ENCODE measurements at regions not wholly inside any gene's neighbourhood (a gene's known extent, or its start where the extent isn't known, plus 50 kb on each side); places are given as distances from the start of the nearest gene placed in this dataset.

DNA sequence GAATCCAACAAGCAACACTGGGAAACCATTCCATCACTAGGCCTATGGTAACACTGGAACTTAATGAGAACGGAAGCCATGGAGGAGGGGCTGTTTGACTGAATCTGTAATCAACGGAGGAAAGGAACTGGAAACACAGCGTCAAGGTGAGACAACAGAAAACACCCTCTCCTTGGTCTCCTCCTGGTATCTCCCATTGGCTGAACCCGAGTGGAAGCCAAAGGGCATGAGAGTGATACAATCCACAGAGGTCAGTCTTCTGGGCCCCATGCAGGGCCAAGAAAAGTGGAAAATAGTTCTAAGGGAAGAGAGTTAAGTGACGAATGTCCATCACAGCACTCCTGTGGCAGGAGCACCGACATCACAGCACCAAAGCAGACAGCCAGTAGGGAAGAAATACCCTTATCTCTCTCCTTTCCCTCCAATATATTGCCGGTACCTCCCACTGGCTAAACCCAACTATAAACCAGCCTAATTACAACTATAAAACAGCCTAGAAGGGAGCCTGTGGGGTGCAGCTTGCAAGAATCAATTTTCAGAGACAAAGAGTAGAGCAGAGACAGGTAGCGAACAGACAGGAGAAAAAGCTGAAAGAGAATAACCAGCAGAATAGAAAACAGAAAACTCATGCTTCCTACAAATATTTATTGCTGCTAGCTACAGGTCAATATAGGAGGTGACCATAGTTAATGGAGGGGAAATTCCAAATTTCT, 107.4 kb upstream of the IFNE start:
- H3K27me3 Mint-ChIP-seq = peaks cover 0 to 9% (median 0%) of the 10 kb centered on the region in 5 donors
- H3K4me1 Mint-ChIP-seq = peaks cover 9 to 20% (median 13%) of the 10 kb centered on the region in 4 donors
- no peak for DNase-seq
- no peak for ATAC-seq
- H3K9me3 Mint-ChIP-seq = no peaks in the 10 kb centered on the region
- peak overlapping the region in 1 of 10 donors; percentile 2 for H3K27ac Mint-ChIP-seq
- POLR2A ChIA-PET = no interaction called here
- H3K4me3 Mint-ChIP-seq = no peak overlapping the region
- no peaks in the 10 kb centered on the region for H3K36me3 Mint-ChIP-seq

DNA sequence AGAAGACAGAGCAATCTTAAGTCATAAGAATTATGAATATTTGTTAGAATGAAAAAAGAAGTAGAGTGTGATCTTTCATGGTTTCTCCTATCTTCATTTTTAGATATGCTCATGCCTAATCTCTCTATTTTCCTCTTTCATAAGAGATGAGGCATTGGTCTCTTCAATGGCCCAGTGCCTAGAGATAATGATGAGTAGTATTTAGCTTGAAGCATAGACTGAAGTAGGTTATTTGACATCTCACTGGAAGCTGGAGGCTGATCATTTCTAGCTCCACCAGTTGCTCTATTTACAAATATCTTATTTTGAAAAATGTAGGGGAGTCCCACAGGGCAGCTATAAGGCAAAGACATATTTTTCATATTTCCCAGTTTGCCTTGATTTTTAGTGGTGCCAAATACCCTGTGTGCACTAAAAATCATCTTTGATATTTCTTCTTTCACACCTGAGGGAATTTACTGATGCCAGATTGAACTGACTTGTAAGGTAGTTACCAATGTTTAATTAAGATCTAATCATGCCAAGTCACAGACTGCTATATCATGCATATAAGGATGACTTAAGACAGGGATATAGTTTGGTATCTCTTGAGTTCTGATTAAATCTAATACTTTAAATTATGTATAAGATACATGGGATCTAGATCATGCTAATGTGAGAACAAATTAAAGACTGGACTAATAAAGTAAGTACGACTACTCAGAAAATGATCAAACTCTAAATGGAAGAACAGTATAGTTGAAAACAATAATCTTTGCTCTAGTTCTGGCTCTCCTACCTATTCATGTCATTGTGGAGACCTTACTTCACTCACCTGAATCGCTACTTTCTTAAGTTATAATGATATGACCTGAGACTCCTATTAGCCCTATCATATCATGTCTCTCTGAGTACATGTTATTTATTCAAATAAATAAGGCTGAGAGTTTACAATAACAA, 108.2 kb upstream of the IFNE start:
- Mint-ChIP-seq H3K4me3 (no peak overlapping the region), H3K36me3 (no peaks in the 10 kb centered on the region), H3K9me3 (no peaks in the 10 kb centered on the region), H3K4me1 (peaks cover 9 to 22% (median 13%) of the 10 kb centered on the region in 4 donors), H3K27ac (no peak overlapping the region), H3K27me3 (peaks cover 0 to 9% (median 0%) of the 10 kb centered on the region in 5 donors)
- ATAC-seq (no peak), DNase-seq (no peak)
- POLR2A ChIA-PET = no interaction called here

DNA sequence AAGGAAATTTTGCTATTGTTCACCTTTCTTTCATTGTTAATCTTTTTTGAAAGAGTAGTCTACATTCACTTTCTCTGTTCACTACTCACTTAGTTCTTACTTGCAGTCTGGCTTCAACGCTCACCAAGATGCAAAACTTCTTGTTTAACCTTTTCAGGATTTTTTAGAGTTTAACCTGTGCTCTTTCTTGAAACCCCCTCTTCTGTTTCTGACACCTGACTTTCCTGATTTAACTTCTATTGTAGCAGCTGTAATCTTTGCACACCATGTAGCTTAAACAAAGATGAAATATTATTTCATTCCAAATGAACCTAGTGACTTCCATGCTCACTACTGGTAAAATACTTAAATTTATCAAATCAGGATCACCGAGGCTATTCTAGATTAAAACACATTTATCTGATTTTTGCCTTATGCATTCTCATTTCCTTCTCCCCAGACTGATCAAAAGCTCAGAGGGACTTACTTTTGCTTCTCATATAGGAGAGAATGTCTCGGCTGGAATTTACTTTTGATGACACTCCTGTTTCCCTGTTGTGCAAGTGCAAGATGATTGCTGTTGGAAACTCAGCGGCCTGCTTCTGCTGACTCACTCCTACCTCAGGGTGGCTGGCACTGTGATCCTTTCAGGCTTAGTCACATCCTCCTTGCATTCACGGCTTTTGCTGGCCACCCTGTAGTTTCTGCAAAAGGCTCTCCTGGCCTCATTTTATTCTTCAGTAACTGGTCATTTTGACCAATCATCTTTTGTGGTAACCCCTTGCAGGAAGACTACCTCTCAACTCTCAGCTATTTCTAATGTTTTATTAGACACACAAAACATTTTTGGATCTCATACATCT, 109.3 kb upstream of the IFNE start:
- no peak overlapping the region for H3K27ac Mint-ChIP-seq
- no peak for ATAC-seq

DNA sequence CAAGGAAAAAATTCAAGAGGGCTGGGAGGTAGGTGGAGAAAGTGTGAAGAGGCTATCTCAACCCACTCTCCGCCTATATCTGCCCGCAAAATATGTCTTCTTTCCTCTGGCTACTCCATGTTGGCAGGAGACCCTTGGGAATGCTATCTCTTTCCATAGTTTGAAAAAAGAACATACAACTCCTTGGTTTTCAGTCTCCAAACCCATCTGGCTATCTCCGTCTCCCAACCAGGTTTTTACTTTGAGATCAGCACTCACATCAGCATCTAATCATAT, 109.9 kb upstream of the IFNE start:
- POLR2A ChIA-PET = no interaction called here
- H3K4me1 Mint-ChIP-seq = peaks cover 7 to 19% (median 10%) of the 10 kb centered on the region in 4 donors
- no peak overlapping the region for H3K4me3 Mint-ChIP-seq
- no peak overlapping the region for H3K27ac Mint-ChIP-seq
- H3K9me3 Mint-ChIP-seq = no peaks in the 10 kb centered on the region
- ATAC-seq = no peak
- H3K36me3 Mint-ChIP-seq = no peaks in the 10 kb centered on the region
- peaks cover 0 to 12% (median 0%) of the 10 kb centered on the region in 5 donors for H3K27me3 Mint-ChIP-seq
- no peak for DNase-seq

More for the DNA sequence above, 109.3 kb upstream of the IFNE start:
- peaks cover 0 to 12% (median 0%) of the 10 kb centered on the region in 5 donors for H3K27me3 Mint-ChIP-seq
- POLR2A ChIA-PET = no interaction called here
- DNase-seq = peak in 1 of 10 donors; percentile 12
- no peaks in the 10 kb centered on the region for H3K9me3 Mint-ChIP-seq
- H3K36me3 Mint-ChIP-seq = no peaks in the 10 kb centered on the region
- peaks cover 7 to 21% (median 10%) of the 10 kb centered on the region in 4 donors for H3K4me1 Mint-ChIP-seq
- no peak overlapping the region for H3K4me3 Mint-ChIP-seq

DNA sequence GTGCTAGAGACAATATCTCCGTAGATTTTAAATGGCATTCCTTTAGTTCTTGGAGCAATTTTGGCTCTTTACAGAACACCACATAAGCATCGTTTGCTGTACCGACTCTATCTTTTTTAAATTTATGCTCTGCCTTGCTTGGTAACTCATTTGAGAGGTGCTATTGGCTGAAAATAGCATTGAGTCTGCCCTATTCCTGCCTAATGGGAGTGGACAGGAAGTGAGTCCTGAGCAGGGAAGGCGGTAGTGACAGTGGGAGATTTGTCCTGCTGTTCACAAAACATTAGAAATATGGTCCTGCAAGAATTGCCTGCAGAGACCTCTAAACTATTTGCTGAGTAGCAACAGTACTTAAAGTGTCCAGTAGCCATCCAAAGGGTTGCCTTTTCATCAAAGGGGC, 115.2 kb upstream of the IFNE start:
- Mint-ChIP-seq H3K9me3 (no peaks in the 10 kb centered on the region), H3K4me3 (no peak overlapping the region), H3K4me1 (peaks cover 0 to 11% (median under 1%) of the 10 kb centered on the region in 4 donors), H3K27ac (no peak overlapping the region), H3K36me3 (peaks cover 0 to 4% (median 0%) of the 10 kb centered on the region in 3 donors), H3K27me3 (peaks cover 0 to 6% (median 0%) of the 10 kb centered on the region in 5 donors)
- ATAC-seq (no peak), DNase-seq (no peak)
- POLR2A ChIA-PET = no interaction called here

DNA sequence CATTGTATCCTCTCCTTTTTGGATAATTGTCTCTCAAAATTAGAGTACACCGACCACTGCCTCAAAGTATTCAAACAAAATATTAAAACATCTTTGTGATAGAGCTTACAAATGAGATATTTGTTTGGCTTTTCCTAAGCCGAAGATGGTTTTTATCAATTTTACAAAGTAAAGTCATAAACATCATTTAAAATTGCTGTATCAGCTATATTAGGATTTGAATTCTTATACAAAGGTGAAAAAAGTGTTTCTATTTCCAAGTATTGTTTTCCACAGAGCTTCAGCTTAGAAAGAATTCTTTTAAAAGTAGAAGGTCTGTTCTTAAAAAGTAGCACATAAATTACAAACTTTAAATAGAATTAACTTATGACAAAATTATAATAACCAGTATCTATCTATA, 116.6 kb upstream of the IFNE start:
- DNase-seq (no peak), ATAC-seq (no peak)
- H3K36me3 Mint-ChIP-seq = peaks cover 0 to 4% (median 0%) of the 10 kb centered on the region in 3 donors
- peaks cover 0 to 9% (median 0%) of the 10 kb centered on the region in 4 donors for H3K4me1 Mint-ChIP-seq
- H3K27me3 Mint-ChIP-seq = peaks cover 0 to 6% (median 0%) of the 10 kb centered on the region in 5 donors
- H3K27ac Mint-ChIP-seq = no peak overlapping the region
- H3K9me3 Mint-ChIP-seq = no peaks in the 10 kb centered on the region
- POLR2A ChIA-PET = no interaction called here
- H3K4me3 Mint-ChIP-seq = no peak overlapping the region

DNA sequence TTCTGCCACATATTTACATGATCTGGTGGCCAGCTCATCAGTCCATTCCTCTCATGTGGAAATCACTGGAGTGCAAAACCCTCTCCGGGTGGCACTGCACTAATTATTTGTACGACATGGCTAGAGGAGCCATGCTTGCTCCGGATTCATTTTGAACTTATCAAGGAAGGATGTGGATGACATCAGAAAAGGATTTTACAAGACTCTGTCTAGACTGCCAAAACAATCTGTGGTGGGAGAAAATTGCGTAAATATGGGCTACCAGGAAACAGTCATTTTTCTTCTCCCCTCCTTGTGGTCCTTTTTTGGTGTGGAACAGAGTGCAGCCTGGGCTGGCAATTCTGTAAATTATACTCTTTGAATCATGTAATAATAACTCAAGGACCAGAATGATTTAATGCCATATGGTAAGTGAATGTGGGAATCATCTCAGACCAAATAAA, 123.4 kb upstream of the IFNE start:
- no peaks in the 10 kb centered on the region for H3K9me3 Mint-ChIP-seq
- H3K4me1 Mint-ChIP-seq = peaks cover 2 to 42% (median 23%) of the 10 kb centered on the region in 4 donors
- POLR2A ChIA-PET = interaction anchor here (0.7 to 0.8 kb wide), 2 partner anchors 10 to 123 kb away, joined by 3 read pairs; no protein-coding TSS in a partner anchor
- H3K36me3 Mint-ChIP-seq = peaks cover 0 to 4% (median 4%) of the 10 kb centered on the region in 3 donors
- peaks cover 0 to 2% (median 0%) of the 10 kb centered on the region in 5 donors for H3K27me3 Mint-ChIP-seq
- H3K27ac Mint-ChIP-seq = peak overlapping the region in 1 of 10 donors; percentile 42
- H3K4me3 Mint-ChIP-seq = no peak overlapping the region
- no peak for ATAC-seq
- peak in 1 of 10 donors; percentile 1 for DNase-seq

- peak overlapping the region in 2 of 10 donors; percentile 30 to 41 for H3K27ac Mint-ChIP-seq
Measured at GRCh38 chr9:21607576-21607975, 125.5 kb upstream of the IFNE start.

GRCh38 chr9:21608200-21608599, 126.1 kb upstream of the IFNE start:
- H3K9me3 Mint-ChIP-seq = no peaks in the 10 kb centered on the region
- peaks cover 21 to 62% (median 40%) of the 10 kb centered on the region in 4 donors for H3K4me1 Mint-ChIP-seq
- no peak for DNase-seq
- H3K4me3 Mint-ChIP-seq = no peak overlapping the region
- H3K27me3 Mint-ChIP-seq = peaks cover 0 to 2% (median 0%) of the 10 kb centered on the region in 5 donors
- POLR2A ChIA-PET = no interaction called here
- no peak overlapping the region for H3K27ac Mint-ChIP-seq
- peaks cover 0 to 4% (median 0%) of the 10 kb centered on the region in 3 donors for H3K36me3 Mint-ChIP-seq
- ATAC-seq = no peak

More at GRCh38 chr9:21607576-21607975, 125.5 kb upstream of the IFNE start:
- no peaks in the 10 kb centered on the region for H3K9me3 Mint-ChIP-seq
- DNase-seq = no peak
- ATAC-seq = no peak
- peaks cover 19 to 59% (median 38%) of the 10 kb centered on the region in 4 donors for H3K4me1 Mint-ChIP-seq
- H3K4me3 Mint-ChIP-seq = no peak overlapping the region
- POLR2A ChIA-PET = no interaction called here
- H3K36me3 Mint-ChIP-seq = peaks cover 0 to 4% (median 0%) of the 10 kb centered on the region in 3 donors
- peaks cover 0 to 2% (median 0%) of the 10 kb centered on the region in 5 donors for H3K27me3 Mint-ChIP-seq

DNA sequence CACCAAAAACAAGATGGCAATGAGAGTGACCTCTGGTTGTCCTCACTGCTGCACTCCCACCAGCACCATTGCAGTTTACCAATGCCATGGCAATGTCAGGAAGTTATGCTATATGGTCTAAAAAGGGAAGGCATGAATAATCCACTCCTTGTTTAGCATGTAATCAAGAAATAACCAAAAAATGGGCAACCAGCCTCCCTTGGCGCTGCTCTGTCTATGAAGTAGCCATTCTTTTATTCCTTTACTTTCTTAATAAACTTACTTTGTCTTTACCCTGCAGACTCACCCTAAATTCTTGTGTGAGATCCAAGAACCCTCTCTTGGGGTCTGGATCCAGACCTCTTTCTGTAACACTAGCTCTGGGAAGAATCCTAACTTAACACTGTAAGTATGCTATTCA, 127.4 kb upstream of the IFNE start:
- Mint-ChIP-seq H3K9me3 (no peaks in the 10 kb centered on the region), H3K4me3 (no peak overlapping the region), H3K36me3 (peaks cover 0 to 4% (median 0%) of the 10 kb centered on the region in 3 donors), H3K4me1 (peaks cover 23 to 64% (median 43%) of the 10 kb centered on the region in 4 donors), H3K27ac (peak overlapping the region in 3 of 10 donors; percentile 34 to 58 (median 42)), H3K27me3 (peaks cover 0 to 2% (median 0%) of the 10 kb centered on the region in 5 donors)
- POLR2A ChIA-PET = interaction anchor here (2.1 kb wide), 1 partner anchor 51 kb away, joined by 7 read pairs; no protein-coding TSS in a partner anchor
- ATAC-seq = no peak
- no peak for DNase-seq

DNA sequence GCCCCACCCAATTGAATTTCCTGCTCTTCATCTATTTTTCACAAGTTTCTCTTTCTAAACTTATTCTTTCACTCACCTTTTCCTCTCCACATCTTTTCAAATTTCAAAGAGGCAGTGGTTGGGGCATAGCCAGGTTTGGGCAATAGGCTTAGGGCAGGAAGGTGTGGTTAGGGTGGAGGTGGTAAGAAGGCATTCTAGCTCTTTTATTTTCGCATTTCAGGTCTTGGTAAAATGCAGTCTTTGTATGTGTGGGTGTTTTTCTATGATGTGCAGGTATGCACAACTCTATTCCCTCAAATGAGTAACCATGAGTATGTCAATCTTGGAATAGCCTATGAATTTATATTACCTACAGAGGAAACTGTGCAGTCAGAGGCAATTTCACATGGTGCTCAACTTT, 129.8 kb upstream of the IFNE start:
- Mint-ChIP-seq H3K9me3 (no peaks in the 10 kb centered on the region), H3K27me3 (peaks cover 0 to 2% (median 0%) of the 10 kb centered on the region in 5 donors), H3K4me3 (peak overlapping the region; percentile 30 to 87 (median 66)), H3K4me1 (peaks cover 23 to 67% (median 51%) of the 10 kb centered on the region in 4 donors), H3K36me3 (peaks cover 0 to under 1% (median 0%) of the 10 kb centered on the region in 3 donors), H3K27ac (peak overlapping the region in 9 of 10 donors; percentile 38 to 87 (median 73))
- peak; percentile 91 to 95 for ATAC-seq
- POLR2A ChIA-PET = interaction anchor here (0.6 kb wide), 1 partner anchor 306 kb away, joined by 3 read pairs; no protein-coding TSS in a partner anchor
- DNase-seq = peak in 7 of 10 donors; percentile 1 to 71 (median 46)

- Mint-ChIP-seq H3K27ac (peak overlapping the region in 3 of 10 donors; percentile 14 to 69 (median 37)), H3K9me3 (no peaks in the 10 kb centered on the region), H3K4me3 (peak overlapping the region in 7 of 10 donors; percentile 2 to 39 (median 23)), H3K27me3 (peaks cover 0 to 2% (median 0%) of the 10 kb centered on the region in 5 donors), H3K36me3 (no peaks in the 10 kb centered on the region), H3K4me1 (peaks cover 22 to 51% (median 42%) of the 10 kb centered on the region in 4 donors)
- DNase-seq (no peak), ATAC-seq (no peak)
- POLR2A ChIA-PET = interaction anchor here (0.7 kb wide), 1 partner anchor 29 kb away, joined by 3 read pairs; no protein-coding TSS in a partner anchor
Measured at GRCh38 chr9:21615018-21615417, 132.9 kb upstream of the IFNE start.
